ENCODE measurements at regions not wholly inside any gene's neighbourhood (a gene's known extent, or its start where the extent isn't known, plus 50 kb on each side); places are given as distances from the start of the nearest gene placed in this dataset.

DNA sequence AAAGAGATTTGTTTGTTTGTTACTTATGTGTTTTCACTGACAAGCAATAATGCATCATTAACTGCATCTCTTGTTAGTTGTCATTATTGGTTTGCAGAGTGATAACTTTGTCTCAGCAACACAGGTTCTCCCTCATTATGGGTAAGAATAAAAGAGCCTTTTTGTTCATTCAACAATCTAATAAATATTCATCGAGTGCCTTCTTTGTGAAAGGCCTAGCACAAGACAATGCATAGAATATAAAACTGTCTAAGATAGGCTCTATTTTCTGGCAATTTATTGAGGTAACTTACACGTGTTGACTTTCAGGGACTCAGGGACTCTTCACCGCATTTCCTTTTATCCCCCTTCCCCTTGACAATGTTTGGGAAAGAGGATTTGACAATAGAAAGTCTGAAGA, 95.5 kb upstream of the KRR1 start:
- no peak for DNase-seq (ENCODE audit: low read depth in 2 of 2)

DNA sequence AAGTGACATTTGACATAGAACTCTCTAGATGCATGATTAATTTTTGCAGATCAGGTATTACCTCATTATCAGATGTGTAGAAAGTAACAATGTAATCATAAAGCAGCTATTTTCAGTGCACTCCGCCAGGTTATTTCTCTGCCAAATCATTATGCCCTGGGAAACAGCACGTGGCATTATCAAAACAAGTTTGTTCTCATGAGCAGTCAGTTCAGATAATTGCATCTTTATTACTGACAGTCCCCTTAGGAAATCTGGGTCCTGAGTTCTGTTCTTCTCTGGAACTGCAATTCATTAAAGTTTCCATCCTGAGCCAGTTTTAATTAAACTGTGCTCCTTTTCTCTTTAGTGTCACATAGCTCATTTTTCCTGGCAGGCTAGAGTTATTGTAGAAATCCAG, 94.7 kb upstream of the KRR1 start:
- no peak for DNase-seq (ENCODE audit: low read depth in 2 of 2)

GRCh38 chr12:75603475-75603874, 92.1 kb upstream of the KRR1 start:
- DNase-seq (ENCODE audit: low read depth in 2 of 2): no peak

DNA sequence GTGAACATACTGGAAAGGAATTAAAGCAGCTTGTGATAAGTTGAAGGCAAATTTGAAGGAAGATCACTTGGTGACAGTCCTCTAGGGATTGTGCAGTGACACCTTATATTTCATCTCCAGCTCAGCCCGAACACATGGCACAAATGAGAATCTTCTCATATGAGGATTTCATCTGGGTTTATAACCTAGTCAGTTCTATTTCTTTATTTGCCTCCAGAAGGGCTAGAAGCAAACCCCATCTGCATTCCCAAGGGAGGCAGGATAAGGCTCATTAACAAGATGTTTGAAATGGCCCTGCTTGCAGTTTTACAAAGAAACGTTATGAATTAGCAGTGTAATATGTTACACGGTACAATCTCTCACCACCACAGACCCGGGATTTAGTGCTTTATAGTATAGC, 90.7 kb upstream of the KRR1 start:
- DNase-seq (ENCODE audit: low read depth in 2 of 2): no peak

DNA sequence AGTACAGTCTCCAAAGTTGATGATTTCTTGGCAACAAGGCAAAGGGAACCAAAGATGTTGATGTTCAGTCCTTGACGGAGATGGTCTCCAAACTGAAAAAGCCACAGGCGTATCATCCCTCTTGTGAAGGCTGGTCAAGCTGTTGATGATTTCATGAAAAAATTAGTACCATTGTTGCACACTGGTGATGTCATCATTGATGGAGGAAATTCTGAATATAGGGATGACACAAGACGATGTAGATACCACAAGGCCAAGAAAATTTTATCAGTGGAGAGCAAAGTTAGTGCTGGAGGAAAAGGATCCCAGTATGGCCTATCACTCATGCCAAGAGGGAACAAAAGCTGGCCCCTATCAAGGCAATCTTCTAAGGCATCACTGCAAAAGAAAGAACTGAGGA, 88.7 kb upstream of the KRR1 start:
- no peak for DNase-seq (ENCODE audit: low read depth in 2 of 2)

GRCh38 chr12:75599061-75599460, 87.7 kb upstream of the KRR1 start:
- DNase-seq (ENCODE audit: low read depth in 2 of 2): no peak

GRCh38 chr12:75596406-75596805, 85.0 kb upstream of the KRR1 start:
- no peak for DNase-seq (ENCODE audit: low read depth in 2 of 2)

- DNase-seq (ENCODE audit: low read depth in 2 of 2): no peak
Measured at GRCh38 chr12:75592638-75593335, 81.4 kb upstream of the KRR1 start.

DNA sequence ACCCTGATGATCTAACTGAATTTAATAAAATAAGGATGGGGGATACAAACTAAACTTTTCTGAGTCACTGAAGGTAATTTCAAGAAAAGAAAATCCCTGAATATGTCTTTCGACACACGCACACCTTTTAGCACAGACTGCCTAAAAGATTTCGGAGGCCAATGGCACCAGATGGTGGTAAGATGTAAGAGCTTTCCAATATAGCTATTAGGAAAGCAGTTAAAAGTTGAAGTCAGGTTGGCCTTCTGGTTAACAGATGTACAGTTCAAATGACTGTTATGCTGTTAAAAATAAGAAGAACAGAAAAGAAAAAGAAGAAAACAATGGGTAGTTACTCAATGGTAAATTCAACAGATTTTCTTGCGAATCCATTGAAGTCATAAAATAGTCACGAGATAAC, 80.7 kb upstream of the KRR1 start:
- no peak for DNase-seq (ENCODE audit: low read depth in 2 of 2)

DNA sequence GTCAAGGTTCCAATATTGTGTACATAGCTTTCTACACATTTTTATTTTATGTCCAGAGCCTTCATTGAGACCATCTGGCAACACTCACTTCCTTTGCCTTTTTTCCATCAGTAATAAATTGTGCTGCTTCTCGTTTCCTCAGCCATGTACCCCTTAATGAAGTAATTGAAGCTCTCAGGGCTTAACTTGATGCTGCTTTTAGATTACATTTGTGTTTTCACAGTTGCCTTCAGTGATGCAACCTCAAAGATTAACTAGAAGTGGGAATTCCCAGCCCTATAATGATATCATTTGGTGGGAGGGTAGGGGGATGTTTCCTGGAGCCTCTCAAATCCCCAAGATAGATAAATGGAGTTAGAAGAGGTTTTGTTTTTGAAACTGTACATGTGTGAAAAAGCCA, 80.2 kb upstream of the KRR1 start:
- no peak for DNase-seq (ENCODE audit: low read depth in 2 of 2)

DNA sequence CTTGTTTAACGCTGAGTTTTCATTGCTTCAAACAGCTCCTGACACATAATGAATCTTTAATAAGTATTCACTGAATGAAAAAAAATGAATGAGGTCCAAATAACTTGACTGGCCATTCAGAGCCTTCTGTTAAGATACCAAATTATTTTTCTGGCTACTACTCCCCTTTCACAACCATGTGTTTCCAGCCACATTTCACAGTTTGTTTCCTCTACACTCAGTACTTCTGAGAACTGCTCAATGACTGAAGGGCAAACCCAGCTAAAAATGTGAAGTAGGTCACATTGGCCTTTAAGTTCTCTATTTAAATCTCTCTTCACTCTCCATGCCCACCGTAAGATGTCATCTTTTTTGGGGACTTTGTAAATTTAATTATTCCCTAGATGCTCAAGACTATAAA, 78.4 kb upstream of the KRR1 start:
- no peak for DNase-seq (ENCODE audit: low read depth in 2 of 2)

DNA sequence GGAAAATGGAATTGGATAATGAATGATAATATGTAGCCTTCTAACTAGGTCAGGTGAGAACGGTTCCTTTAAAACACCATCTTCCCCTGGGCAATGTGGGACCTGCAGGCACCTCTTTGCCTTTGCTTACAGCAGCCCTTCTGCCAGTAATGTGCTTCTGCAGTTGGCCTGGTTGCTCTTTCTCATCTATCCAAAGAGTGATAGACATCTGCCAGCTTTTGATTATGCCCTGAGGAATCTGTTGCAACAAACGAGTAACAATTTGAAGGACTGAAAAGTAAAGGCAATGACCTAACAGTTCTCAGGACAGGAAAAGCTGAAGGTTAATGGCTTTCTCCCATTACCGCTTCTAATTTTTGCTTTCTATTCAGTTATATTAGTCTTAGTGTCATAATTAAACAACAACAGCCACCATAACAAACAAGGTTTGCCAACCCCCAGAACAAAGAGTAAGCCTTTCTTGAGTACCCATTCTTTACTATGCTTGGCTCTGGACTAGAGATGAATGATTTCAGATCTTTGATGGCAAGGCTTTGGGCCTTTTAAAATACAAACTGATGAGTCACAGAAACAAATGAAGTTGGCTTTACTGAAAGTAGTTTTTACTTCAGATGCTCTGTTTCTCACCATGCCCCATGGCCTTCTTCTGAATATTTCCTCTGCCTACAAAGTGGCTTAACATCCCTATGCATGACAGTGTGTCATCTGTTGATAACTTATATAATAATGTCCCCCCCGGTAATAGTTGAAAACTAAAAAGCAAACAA, 76.1 kb upstream of the KRR1 start:
- no peak for DNase-seq (ENCODE audit: low read depth in 2 of 2)

GRCh38 chr12:75585330-75585729, 73.9 kb upstream of the KRR1 start:
- DNase-seq (ENCODE audit: low read depth in 2 of 2): no peak

DNA sequence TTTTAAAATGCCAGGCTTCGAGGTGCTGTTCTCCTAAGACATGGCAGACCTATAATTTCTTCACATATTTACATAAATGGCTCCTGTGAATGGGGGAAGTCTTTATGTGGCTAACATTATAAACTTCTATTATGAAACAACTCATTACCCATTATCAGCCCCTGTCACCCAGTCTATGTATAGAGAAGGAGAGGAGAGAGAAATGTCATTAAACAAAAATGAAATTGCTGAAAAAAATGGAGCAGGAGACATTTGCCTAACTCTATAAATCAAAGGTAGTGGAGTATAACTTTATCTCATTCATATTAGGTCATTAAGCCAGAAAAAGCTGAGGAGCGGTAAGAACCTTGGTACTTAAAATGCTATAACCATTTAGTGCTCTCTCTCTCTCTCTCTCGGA, 71.9 kb upstream of the KRR1 start:
- DNase-seq (ENCODE audit: low read depth in 2 of 2): no peak

DNA sequence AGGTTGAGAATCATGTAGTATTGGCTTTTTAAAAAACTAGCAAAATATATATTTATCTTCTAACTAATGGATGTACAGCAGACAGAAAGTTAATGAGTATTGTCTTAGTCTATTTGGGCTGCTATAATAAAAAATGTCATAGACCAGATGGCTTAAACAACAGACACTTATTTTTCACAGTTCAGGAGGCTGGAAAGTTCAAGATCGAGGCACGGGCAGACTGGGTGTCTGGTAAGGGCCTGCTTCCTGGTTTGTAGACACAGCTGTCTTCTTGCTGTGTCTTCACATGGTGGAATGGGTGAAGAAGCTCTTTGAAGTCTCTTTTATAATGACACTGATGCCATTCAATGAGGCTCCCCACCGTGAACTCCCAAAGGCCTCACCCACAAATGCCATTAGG, 70.1 kb upstream of the KRR1 start:
- no peak for DNase-seq (ENCODE audit: low read depth in 2 of 2)

DNA sequence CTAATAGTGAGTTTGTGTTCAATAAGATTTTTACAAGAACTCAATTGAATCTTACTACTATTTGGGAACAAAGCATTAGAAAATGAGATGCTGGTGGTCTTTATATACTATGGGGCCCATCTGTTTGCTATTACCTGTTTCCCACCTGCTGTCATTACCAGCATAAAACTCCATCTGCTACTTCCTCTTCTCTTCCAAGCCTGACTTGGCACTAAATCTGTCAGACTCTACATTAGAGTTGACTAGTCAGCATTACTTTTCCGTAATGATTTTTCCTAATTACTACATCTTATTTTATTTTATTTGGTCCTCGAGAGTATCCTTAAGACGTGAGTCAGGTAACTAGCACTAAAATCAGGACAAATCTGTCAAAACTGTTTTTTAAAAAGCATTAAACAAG, 68.1 kb upstream of the KRR1 start:
- DNase-seq (ENCODE audit: low read depth in 2 of 2): no peak

DNA sequence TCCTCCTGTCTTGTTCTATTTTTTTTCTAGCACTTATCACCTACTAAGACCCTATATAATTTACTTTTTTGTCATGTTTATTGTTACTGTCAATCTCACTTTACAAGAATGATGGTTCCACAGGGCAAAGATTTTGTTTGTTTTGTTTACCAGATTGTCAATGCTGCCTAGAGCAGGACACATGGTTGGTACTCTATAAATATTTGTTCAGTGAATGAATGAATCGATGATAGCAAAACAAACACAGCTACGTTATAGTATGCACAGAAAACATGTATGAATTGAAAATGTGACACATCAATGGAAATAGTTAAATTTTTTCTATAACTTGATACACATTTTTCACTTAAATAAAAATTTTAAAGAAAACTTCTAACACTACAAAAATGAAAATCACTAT, 67.1 kb upstream of the KRR1 start:
- no peak for DNase-seq (ENCODE audit: low read depth in 2 of 2)

GRCh38 chr12:75577812-75578211, 66.4 kb upstream of the KRR1 start:
- no peak for DNase-seq (ENCODE audit: low read depth in 2 of 2)

- no peak for DNase-seq (ENCODE audit: low read depth in 2 of 2)
Measured at GRCh38 chr12:75571656-75572205, 60.3 kb upstream of the KRR1 start.

DNA sequence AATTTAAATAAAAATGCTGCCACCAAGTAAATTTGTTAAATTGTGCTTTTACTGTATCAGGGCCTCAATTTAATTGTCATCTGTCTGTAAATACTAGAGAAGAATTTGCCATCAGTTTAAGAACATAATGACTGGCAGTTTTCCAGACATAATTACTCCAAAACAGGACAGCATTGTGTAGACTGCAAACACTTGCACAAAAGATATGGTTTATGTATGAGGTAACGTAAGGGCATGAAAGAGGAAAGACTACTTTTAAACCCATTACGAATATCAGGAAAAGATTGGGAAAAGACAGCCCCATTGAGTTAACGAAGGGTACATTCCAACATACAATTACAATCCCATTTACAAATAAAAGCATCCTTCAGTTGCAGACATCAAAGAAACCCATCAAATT, 59.8 kb upstream of the KRR1 start:
- DNase-seq (ENCODE audit: low read depth in 2 of 2): no peak

DNA sequence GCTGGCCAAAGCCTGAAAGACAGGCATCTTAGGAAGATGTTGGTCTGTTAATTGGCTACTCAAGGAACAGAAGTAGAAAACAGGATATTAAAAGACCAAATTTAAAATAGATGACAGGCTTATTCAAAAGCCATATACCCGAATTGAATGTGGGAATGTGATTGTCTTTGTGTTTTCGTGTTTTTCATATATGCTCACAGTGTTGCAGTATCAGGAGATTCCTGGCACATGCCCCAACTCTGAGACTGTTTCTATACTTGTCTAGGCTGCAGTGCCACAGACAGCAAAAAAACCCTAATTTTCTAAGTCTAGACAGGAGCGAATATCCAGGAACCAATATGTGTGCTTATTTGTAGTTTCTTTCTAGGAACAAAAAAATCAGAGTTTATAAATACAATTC, 57.4 kb upstream of the KRR1 start:
- no peak for DNase-seq (ENCODE audit: low read depth in 2 of 2)

DNA sequence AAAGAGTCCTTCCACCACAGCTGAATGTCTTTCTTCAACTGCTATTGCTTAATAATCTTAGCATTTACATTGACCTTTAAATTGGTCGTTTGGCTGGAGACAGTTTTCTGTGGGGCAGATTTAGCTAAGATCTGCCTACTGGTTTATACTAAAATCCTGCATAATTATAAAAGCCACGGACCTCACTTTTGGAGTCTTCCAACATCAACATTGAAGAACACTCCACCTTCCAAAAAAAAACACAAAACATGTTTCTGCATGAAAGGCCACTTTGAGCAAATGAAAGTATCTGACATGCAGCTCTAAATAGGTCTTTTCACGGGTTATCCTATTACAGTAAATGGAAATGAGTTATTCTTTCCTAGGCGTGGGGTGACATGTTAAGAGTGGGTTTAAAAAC, 57.0 kb upstream of the KRR1 start:
- DNase-seq (ENCODE audit: low read depth in 2 of 2): no peak

GRCh38 chr12:75565795-75566194, 54.4 kb upstream of the KRR1 start:
- no peak for DNase-seq (ENCODE audit: low read depth in 2 of 2)
